Brain microvascular endothelial cell (primary cell): ENCODE measurements at regions not wholly inside any gene's neighbourhood (a gene's known extent, or its start where the extent isn't known, plus 50 kb on each side); places are given as distances from the start of the nearest gene placed in this dataset.

Experiments used
- DNase-seq: peaks from one replicate; pipeline ENCODE4 v3.0.0-alpha.2; 2020
- H3K27ac ChIP-seq: fragments of 250-450 bp; sonication (Bioruptor Pico); 2 replicates; pipeline ENCODE4 v1.5.1; 2020; ENCODE audit warnings: mild to moderate bottlenecking, moderate library complexity
- H3K27me3 ChIP-seq: fragments of 250-450 bp; sonication (Bioruptor Pico); replicated peaks from 2 replicates; pipeline ENCODE4 v1.5.1; 2020; ENCODE audit warnings: mild to moderate bottlenecking
- H3K36me3 ChIP-seq: fragments of 250-450 bp; sonication (Bioruptor Pico); replicated peaks from 2 replicates; pipeline ENCODE4 v1.5.1; 2020; ENCODE audit warnings: mild to moderate bottlenecking
- H3K4me3 ChIP-seq: 2 replicates; pipeline ENCODE4 v1.5.1; 2011; ENCODE audit warnings: low read depth, mild to moderate bottlenecking, control low read depth, low read length, moderate library complexity
- CTCF ChIP-seq: IDR thresholded peaks from 2 replicates; pipeline ENCODE4 v1.5.1; 2011; ENCODE audit warnings: low read depth, mild to moderate bottlenecking, moderate library complexity, low read length, control low read depth, inconsistent platforms; ENCODE audit errors: missing control alignments
- in situ Hi-C: cut with HindIII; loops from 2 replicates; pipeline ENCODE4 v1.10.0; 2017; ENCODE audit warnings: low sequenced_read_pairs, low pct_ligation_motif_present

DNA sequence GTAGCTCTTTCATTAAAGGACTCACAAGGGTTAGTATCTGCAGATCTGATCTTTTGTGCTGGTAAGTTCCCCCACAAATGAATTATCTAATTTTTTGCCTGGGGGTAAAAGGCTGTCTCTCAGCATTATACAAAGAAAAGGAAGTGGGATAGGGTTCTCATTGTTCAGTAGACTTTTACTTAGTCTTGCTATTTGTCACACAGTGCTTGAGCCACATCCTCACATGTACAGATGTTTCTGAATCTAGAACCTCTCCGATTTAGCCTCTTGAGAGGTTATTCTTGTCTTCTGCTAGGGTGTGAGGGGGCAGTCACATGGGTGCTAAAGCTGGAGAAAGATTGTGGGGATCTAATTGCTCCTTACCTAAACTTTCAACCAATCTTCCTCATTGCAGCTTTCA is 93.0 kb downstream of the SLC41A2 start:
- no peak overlapping the region for H3K27ac ChIP-seq
- no peak for TF ChIP-seq CTCF
- no peak overlapping the region for H3K4me3 ChIP-seq
- H3K27me3 ChIP-seq = no peaks in the 10 kb centered on the region
- in situ Hi-C loops = no loop called here
- DNase-seq = no peak
- no peaks in the 10 kb centered on the region for H3K36me3 ChIP-seq

DNA sequence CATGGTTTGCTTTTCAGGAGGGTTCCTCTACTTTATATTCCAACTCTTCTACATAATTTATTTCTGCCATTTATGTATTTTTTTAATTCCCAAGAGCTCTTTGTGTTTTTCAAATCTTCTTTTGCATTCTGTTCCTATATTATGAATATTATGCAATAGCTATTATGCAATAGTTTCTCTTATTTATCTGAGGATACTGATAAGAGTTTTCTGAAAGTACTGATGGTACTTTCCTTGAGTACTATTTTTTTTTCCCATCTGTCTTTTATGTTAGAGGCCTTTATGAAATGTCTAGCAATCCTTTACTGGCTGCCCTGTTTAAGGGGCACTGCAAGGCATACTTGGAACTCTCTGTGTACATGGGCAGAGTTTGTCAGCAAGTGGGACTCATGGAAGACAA is 93.4 kb downstream of the SLC41A2 start:
- no peak overlapping the region for H3K4me3 ChIP-seq
- H3K36me3 ChIP-seq = no peaks in the 10 kb centered on the region
- no peak overlapping the region for H3K27ac ChIP-seq
- no peaks in the 10 kb centered on the region for H3K27me3 ChIP-seq
- in situ Hi-C loops = no loop called here
- TF ChIP-seq CTCF = no peak
- no peak for DNase-seq

DNA sequence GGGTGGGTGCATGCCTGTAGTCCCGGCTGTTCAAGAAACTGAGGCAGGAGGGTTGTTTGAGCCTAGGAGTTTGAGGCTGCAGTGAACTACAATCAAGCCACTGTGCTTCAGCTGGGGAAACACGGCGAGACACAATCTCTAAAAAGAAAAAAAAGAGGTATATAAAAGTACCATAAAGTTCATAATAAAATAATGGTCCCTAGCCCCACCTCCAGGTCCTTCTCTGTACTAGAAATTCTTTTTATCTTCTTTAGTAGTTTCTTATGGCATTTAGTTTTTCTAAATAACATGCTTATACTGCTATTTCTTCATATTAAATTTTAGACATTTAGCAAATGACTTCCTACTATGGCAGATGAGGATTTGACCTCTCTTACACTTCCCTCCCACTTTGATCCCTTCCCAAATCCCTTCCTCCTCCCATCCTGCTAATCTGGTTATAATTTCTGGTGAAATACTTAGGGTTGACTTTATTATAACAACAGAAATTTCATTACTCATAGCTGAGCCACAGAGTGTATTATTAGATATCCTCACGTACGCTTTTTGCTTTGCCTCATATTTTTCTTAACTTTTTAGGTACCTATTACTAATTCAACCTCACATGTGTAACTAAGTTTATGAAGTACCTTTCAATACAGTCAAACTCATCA is 94.7 kb downstream of the SLC41A2 start:
- Histone ChIP-seq H3K27me3 (no peaks in the 10 kb centered on the region), H3K27ac (no peak overlapping the region), H3K36me3 (no peaks in the 10 kb centered on the region), H3K4me3 (no peak overlapping the region)
- in situ Hi-C loops = no loop called here
- peak; percentile 17 for TF ChIP-seq CTCF
- DNase-seq = no peak

DNA sequence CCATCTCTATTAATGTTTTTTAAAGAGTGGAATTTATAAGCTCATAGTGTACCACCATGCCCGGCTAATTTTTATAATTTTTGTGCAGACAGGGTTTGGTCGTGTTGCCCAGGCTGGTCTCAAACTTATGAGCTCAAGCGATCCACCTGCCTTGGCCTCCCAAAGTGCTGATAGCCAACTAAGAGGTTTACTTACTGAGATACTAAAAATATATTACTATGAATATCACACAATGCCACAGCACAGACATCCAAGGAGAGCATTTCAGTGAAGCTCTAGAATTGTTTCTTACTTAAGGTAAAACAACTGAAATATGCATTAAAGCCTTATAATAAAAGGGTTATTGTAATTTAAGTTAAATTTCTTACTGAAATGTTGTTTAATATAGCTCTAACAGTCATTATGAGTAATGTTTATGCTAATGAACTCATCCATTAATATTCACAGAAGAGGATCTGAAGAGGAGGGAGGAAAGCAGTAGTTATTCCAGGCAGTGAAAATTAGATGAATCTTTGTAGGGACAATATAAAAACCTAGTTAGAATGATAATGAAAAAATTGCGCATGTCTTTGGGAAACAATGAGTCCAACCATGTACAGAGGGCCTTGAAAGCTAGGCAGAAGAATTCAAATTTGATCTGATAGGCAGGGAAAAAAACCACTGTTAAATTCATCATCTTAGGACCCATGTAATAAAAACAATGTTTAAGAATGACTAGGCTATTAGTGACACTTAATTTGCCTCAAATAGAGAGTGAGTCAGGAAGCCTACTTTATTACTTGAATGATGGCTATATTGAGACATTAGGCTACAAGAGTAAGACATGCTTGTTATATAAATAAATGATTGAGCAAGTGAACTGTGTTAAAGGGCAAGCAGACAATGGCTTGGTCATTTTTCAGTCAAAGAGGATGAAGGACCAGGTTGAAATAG is 99.2 kb downstream of the SLC41A2 start:
- no peaks in the 10 kb centered on the region for H3K36me3 ChIP-seq
- no peak overlapping the region for H3K4me3 ChIP-seq
- in situ Hi-C loops = no loop called here
- DNase-seq = no peak
- H3K27ac ChIP-seq = no peak overlapping the region
- TF ChIP-seq CTCF = no peak
- no peaks in the 10 kb centered on the region for H3K27me3 ChIP-seq

DNA sequence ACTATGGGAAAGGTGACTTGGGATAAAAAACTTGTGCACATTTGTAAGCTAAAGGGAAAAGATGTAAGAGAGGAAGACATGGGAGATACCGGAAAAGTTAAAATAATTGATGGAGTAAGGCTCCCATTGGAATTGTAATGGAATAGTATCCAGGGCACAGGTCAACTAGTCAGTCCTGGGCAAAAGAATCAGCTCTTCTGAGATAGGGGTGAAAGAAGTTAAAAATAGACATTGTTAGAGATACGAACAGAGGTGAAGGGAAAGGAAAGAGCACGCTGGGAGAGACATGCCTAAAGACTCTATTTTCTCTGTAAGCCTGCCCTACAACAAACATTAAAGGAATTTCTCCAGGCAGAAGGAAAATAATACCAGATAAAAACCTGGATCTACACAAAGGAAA is 101.6 kb downstream of the SLC41A2 start:
- H3K27ac ChIP-seq = no peak overlapping the region

More for the DNA sequence above, 101.6 kb downstream of the SLC41A2 start:
- no peak for DNase-seq
- in situ Hi-C loops = no loop called here
- no peak for TF ChIP-seq CTCF
- Histone ChIP-seq H3K36me3 (no peaks in the 10 kb centered on the region), H3K4me3 (no peak overlapping the region), H3K27me3 (no peaks in the 10 kb centered on the region)
